ENCODE measurements at regions not wholly inside any gene's neighbourhood (a gene's known extent, or its start where the extent isn't known, plus 50 kb on each side); places are given as distances from the start of the nearest gene placed in this dataset.

DNA sequence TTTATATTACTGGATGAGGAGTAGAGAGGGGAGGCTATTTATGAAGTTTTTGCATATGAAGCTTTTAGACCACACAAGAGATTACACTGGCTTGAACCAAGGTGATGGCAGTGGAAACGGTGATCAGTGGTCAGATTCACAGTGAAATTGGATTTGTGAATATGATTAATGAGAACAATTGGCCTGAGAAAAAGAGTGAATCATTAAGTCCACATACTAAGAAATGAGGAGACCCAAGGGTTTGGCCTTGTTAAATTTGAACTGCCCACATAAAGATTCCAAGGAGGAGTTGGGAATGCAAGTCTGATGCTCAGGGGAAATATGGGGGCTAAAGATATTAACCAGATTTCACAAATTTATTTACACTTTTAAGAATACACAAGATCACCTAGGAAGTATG lies 155.3 kb upstream of the ADGRL3 start:
- TF ChIP-seq EZH2 (IDR thresholded peaks at IDR 0.05; ENCODE audit: insufficient read depth, poor library complexity, severe bottlenecking) (no peak), EZH2phosphoT487 (IDR thresholded peaks at IDR 0.05; ENCODE audit: insufficient read depth, low read depth) (no peak)

Data from GM23248 (cell line).